ENCODE measurements at regions not wholly inside any gene's neighbourhood (a gene's known extent, or its start where the extent isn't known, plus 50 kb on each side); places are given as distances from the start of the nearest gene placed in this dataset.

DNA sequence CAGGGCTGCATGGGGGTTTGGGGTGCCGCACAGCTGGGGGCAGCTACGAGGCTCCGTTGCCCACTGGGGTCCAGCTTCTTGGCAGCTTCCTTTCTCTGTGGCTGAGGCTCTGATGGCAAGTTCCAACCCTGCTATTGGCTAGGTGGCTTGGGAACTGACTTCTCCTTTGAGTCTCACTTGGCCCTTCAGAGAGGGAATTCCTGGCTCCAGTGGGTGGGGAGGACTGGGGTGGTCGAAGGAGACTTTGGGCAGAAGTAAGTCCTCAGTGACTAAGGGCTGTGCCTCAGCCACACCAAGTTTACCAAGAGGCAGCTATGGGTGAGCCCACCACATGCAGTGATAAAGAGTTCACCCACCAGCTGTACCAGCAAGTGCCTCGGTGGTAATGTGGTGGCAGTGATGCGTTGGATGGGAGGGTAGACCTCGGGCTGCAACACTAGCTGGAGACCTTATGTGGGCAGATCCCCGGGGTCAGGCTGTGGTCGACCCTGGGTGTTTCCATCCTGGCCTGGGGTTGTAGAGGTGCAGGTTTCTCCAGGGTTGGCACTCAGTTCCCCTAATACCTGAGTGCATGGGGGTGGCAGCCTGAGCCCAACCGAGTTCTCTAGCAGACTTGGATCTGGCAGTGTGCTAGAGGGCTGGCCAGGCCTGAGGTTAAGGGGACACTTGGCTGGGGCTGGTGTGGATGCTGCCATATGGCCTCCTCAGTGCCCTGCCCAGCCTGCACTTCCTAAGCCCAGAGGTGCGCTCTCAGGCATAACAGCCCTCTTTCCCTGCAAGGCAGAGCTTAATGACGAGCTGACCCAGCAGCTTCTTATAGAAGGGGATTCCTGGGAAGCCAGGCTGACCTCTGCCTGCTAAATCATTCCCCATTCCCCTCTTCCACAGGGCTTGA, 197.0 kb upstream of the CADM1 start (continued):
- TF ChIP-seq RBM39 (IDR thresholded peaks at IDR 0.05; ENCODE audit: low read depth, low read length, poor library complexity, severe bottlenecking) (no peak), ZNF333 (CRISPR knock-in tag; IDR thresholded peaks at IDR 0.05; ENCODE audit: borderline replicate concordance) (no peak), ZNF441 (CRISPR knock-in tag; IDR thresholded peaks at IDR 0.05; ENCODE audit: borderline replicate concordance) (no peak)

DNA sequence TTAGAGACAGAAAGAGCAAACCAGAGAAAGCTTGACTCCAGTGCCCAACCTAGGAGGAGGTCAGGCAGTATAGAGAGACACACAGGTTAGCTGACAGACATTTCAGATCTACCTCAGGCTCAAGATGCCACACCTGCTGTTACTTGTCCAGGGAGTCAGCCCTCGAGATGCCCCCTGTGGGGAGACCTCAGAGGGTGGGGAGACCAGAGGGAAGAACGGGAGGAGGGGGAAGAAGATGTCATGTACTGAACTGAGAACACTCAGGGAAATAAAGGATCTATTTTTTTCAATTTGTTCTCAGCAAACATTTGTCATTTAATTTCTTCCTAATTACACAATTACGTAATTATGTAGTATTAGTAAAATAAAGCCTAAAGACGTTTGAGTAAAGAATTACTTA, 196.3 kb upstream of the CADM1 start:
- WGBS (ENCODE audit: low lambda C conversion rate), result 23% methylated on average over 4 of the region's 4 CpGs
- FAIRE-seq (no peak), DNase-seq (ENCODE audit: low spot score) (no peak), ATAC-seq (no peak)
- Histone ChIP-seq H3K4me1 (ENCODE audit: insufficient read depth, low read length) (no peaks in the 10 kb centered on the region), H3K36me3 (replicated peaks in 1 of 2; ENCODE audit: control insufficient read depth in 1 of 2, insufficient read depth in 2 of 2, low read length in 2 of 2) (no peaks in the 10 kb centered on the region), H3K27ac (ENCODE audit: extremely low read length, insufficient read depth, low read length) (no peak overlapping the region), H3K4me2 (ENCODE audit: low read depth, low read length) (no peak overlapping the region), H3K9ac (ENCODE audit: insufficient read depth, low read depth, low read length) (no peak overlapping the region), H3K9me3 (ENCODE audit: low read length) (no peaks in the 10 kb centered on the region), H2AFZ (ENCODE audit: low read length) (no peak overlapping the region), H3K4me3 (replicated peaks in 1 of 3; ENCODE audit: insufficient read depth in 1 of 3, low read depth in 2 of 3, low read length in 3 of 3) (no peak overlapping the region), H4K20me1 (ENCODE audit: insufficient read depth, low read length) (no peaks in the 10 kb centered on the region), H3K27me3 (ENCODE audit: control insufficient read depth in 1 of 2, insufficient read depth in 2 of 2, low read length in 2 of 2) (peaks cover 1 to 11% of the 10 kb centered on the region in 2 experiments; a peak in 4 of 5 replicates), H3K79me2 (ENCODE audit: insufficient read depth, low read length) (no peaks in the 10 kb centered on the region)
- POLR2A ChIA-PET, result no interaction called here
- TF ChIP-seq, protein P1, sequence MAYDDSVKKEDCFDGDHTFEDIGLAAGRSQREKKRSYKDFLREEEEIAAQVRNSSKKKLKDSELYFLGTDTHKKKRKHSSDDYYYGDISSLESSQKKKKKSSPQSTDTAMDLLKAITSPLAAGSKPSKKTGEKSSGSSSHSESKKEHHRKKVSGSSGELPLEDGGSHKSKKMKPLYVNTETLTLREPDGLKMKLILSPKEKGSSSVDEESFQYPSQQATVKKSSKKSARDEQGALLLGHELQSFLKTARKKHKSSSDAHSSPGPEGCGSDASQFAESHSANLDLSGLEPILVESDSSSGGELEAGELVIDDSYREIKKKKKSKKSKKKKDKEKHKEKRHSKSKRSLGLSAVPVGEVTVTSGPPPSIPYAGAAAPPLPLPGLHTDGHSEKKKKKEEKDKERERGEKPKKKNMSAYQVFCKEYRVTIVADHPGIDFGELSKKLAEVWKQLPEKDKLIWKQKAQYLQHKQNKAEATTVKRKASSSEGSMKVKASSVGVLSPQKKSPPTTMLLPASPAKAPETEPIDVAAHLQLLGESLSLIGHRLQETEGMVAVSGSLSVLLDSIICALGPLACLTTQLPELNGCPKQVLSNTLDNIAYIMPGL (CRISPR knock-in tag; IDR thresholded peaks at IDR 0.05; ENCODE audit: borderline replicate concordance in 1 of 2, low read depth in 1 of 2), result no peak
- TF ChIP-seq U2AF1 (optimal IDR thresholded peaks at IDR 0.05; ENCODE audit: low read depth, low read length), result no peak
- no peak for TF ChIP-seq ZNF337 (CRISPR knock-in tag; IDR thresholded peaks at IDR 0.05; ENCODE audit: borderline replicate concordance, low read depth)
- no peak for TF ChIP-seq KDM5A (IDR thresholded peaks at IDR 0.05; ENCODE audit: borderline replicate concordance, low read length)
- TF ChIP-seq, protein P2, sequence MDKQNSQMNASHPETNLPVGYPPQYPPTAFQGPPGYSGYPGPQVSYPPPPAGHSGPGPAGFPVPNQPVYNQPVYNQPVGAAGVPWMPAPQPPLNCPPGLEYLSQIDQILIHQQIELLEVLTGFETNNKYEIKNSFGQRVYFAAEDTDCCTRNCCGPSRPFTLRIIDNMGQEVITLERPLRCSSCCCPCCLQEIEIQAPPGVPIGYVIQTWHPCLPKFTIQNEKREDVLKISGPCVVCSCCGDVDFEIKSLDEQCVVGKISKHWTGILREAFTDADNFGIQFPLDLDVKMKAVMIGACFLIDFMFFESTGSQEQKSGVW (CRISPR knock-in tag; IDR thresholded peaks at IDR 0.05; ENCODE audit: borderline replicate concordance), result no peak
- BruUV-seq (replicated peaks), result no TSS peak
- in situ Hi-C loops (cut with HindIII; ENCODE audit: extremely low pct_ligation_motif_present, low pct_unique_long_range_greater_than_20kb) (no loop called here), intact Hi-C loops (cut with micrococcal nuclease; ENCODE audit: unreplicated experiment) (no loop called here)
- CTCF ChIA-PET (ENCODE audit: low intra/inter-chr PET ratio, low total read pairs), result no interaction called here

Measured in HepG2 (cell line).